HG03108 (cell line): ENCODE measurements at regions not wholly inside any gene's neighbourhood (a gene's known extent, or its start where the extent isn't known, plus 50 kb on each side); places are given as distances from the start of the nearest gene placed in this dataset.

Experiments
- ATAC-seq: cut with Tn5 transposase; IDR thresholded peaks from one replicate; pipeline ENCODE4 v1.9.1; 2021; ENCODE audit warnings: moderate library complexity; ENCODE audit not compliant: unreplicated experiment

GRCh38 chr18:67041334-67041733, 437.4 kb upstream of the CDH19 start:
- no peak for ATAC-seq

DNA sequence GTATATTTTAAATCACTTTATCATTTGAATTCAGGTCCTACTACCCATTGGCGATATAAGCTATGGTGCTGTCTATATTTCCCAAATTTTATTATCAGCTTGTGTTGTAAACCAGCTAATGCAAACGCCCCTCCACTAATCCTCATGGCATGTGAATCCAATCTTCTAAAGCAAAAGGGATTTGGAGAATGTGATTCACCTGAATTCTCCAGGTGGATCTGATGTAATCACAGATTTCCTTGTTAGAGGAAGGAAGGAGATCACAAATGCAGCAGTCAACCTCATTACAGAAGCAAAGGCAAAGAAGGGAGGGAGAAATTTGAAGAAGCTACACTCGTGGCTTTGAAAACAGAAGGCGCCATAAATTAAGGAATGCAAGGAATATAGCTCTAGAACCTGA, 431.1 kb upstream of the CDH19 start:
- no peak for ATAC-seq

- no peak for ATAC-seq
Observed at GRCh38 chr18:67023059-67023458, 419.2 kb upstream of the CDH19 start.

- ATAC-seq: no peak
Observed at GRCh38 chr18:67010919-67011318, 407.0 kb upstream of the CDH19 start.

DNA sequence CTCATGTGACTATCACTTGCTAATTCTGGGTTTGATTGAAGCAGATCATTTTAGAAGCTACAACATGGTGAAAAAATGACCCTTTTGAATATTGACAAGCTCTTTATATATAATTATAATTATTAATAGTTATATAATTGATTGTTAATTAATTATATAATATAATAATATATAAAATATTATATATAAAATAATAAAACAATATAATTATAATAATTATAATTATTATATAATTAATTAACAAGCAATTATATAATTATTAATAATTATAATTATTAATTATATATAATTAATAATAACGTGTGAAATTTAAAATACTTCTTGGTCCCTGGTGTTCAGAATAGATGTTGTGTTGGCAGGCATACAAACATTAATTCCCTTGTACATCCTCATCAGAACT, 404.1 kb upstream of the CDH19 start:
- ATAC-seq: no peak

- ATAC-seq: no peak
Observed at GRCh38 chr18:67007085-67007484, 403.2 kb upstream of the CDH19 start.

GRCh38 chr18:67001052-67001451, 397.2 kb upstream of the CDH19 start:
- ATAC-seq: no peak

DNA sequence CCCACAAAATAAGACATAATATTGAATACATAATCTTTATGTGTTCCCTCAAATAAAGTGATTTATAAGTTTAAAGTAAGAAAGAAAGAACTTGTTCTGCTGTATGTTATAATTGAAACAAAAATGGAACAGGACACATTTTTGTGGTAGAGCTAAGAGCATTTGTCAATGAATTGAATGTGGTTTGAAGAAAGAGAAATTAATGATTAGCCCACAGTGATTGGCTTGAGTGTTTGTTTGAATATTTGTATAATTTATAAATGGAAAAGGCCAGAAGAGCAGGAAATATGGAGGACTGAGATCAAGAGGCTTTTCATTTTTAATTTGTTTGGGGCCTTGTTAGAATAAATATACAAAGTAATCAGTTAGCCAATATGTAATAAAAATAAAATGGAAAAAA, 395.1 kb upstream of the CDH19 start:
- ATAC-seq: no peak

DNA sequence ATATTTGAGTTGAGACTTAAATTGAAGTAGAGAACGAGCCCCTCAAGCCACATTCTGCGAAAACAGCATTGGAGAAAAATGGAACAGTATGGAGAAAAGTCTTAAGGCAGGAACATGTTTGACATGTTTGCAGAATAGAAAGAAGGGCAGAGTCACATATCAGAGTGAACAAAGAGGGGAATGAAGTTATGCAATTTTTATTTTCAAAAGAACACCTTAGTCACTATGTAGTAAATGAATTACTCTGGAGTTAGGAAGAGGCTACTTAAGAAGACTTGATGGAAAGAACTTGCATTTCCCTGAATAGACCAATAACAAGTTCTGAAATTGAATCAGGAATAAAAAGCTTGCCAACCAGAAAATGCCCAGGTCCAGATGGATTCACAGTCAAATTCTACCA, 391.4 kb upstream of the CDH19 start:
- no peak for ATAC-seq

GRCh38 chr18:66994790-66995189, 390.9 kb upstream of the CDH19 start:
- no peak for ATAC-seq

- no peak for ATAC-seq
Observed at GRCh38 chr18:66993492-66993891, 389.6 kb upstream of the CDH19 start.

DNA sequence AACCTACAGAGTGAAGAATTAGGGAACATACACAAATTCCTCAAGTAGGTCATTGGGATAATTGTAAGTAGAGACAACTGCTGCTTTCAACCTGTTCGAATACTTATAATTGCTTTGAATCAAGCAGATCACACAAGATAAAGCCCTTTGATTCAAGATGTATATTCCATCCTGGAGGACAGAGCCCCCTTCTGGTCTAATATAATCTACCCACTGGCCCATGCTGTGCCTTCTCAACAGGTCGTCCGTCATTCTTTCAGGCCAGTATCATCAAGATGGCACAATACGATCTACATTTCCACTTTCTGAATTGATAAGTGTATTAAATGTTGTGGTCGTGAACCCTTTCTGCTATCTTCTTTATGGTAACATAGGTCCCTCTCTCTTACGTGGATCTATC, 387.0 kb upstream of the CDH19 start:
- ATAC-seq: no peak

DNA sequence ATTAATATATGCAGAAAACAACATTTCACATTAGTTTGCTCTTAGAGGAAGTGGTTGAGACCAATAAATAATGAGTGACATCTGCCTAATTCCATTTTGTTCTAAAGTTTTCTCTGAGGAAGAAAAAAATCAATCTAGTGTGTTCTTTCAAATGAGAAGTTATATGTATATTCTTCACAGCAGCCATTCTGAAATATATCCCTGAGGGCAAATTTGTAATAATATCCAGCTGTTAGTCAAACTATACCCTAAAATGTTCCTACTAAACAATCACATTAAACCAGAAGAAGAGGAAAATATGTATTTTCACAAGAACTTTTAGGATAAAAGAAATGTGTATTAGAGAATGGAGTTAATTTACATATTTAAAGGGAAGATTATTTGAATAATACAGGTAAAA, 375.1 kb upstream of the CDH19 start:
- no peak for ATAC-seq

GRCh38 chr18:66972681-66973080, 368.8 kb upstream of the CDH19 start:
- no peak for ATAC-seq

DNA sequence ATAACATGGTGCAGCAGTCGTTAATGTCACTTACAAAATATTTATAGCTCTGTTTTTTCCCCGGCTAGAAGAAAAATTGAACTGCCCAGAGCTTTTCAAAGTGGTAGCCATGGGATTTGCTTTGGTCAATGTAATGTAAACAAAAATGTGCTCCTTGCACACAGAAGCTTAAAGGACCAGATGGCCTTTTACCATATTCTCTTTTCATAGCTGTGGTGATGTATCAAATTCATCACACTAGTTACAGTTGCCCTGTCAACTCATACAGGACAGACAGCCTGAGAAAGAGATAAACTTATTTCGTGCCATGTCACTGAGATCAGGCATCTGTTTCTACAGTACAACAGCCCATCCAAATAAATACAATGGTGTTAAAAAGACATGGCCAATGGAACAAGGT, 368.1 kb upstream of the CDH19 start:
- ATAC-seq: no peak

DNA sequence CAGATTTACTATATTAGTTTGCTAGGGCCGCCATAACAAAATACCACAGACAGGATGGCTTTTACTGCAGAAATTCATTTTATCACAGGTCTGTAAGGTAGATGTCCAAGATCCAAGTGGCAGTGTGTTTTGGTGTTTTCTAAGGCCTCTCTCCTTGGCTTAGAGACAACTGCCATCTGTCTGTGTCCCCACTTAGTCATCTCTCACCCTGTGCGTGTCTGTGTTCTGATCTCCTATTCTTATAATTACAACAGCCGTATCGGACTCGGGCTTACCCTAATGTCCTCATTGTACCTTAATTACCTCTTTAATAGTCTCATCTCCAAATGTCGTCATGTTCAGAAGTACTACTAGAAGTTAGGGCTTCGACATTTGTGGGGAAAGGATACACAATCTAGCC, 362.3 kb upstream of the CDH19 start:
- no peak for ATAC-seq

- ATAC-seq: no peak
Observed at GRCh38 chr18:66958309-66958708, 354.4 kb upstream of the CDH19 start.

DNA sequence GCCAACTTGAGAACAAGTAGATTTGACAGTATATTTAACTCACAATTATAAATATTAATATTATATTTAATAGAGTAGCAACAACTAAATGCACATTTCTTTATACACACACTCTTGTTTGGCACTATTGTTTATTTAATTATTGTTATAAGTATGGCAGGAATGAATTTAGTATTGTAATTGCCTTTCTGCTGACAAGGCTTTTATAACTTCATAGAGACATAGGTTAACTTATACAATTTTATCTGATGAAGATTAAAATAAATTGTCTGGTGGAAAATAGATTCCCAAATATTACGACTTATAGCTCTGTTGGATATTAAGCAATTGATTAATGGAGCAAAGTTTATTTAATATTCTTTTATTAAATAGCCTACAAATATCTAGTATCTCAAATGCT, 347.9 kb upstream of the CDH19 start:
- no peak for ATAC-seq

DNA sequence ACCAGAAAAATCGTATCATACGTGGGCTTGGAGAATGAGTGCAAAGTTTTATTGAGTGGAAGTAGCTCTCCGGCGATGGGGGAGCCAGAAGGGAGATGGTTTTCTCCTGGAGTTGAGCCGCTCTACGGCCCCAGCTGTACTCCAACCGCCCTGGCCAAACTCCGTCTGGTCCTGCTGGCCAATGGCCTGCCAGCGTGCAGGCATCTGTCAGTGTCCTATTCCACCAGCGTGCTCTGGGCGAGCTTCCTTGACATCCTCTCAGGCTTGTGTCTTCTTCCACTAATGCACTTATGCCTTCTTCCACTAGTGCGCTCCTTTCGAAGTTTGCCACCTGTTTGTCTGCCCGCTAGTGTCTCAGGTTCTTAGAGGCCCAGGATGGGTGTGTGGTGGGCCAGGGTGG, 345.5 kb upstream of the CDH19 start:
- no peak for ATAC-seq

GRCh38 chr18:66937546-66937945, 333.7 kb upstream of the CDH19 start:
- ATAC-seq: no peak

DNA sequence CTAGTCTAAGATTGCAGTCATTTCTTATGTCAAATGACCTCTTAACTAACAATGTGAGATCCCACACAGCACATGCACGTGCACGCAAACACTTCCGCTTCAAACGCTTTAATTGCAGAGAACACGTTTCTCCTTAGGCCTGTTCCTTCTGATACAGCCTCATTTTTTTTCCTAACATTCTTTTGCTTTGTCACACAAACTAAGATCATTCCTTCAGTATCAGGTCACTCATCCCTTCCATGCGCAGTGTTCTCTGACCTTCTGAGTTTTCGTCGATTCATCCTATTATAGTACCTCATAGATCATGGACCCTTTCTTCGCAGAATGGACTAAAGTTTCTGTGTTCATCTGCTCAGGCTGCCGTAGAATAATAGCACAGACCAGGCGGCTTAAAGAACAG, 327.1 kb upstream of the CDH19 start:
- ATAC-seq: no peak

DNA sequence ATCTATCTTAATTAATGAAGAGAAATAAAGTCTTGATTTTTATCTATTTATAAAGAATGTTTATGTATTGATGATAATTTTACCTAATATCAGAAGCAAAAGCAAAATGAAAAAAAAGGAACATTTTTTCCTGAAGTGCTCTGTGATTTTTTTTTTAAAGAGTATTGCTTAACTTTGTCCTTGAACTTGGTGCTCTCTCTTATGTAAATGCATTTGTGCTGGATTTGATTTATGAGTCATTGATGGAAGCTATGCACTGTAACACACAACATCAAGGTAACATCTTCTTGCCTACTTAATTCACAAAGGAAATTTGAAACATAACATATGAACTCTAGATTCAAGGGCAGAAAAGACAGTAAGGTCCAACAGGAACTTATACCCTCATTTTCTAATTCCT, 312.9 kb upstream of the CDH19 start:
- ATAC-seq: no peak

DNA sequence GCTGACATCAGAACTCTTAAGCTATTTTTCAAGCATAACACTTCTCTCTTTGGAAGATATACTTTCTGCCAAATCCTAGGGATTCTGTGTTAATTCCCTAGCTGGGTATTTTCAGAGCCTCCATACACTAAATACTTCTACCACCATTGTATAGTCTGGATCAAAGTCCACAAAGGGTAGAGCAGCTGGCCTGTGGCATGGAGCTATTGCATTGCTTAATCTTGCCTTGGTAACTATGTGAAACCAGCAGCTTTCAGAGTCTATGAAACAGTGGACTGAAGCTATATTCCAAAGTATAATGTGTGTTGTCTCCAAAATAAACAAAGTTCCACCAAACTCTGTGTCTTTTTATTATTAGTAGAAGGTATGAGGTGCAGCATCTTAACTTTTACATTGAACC, 296.9 kb upstream of the CDH19 start:
- ATAC-seq: no peak

GRCh38 chr18:66895631-66896030, 291.7 kb upstream of the CDH19 start:
- ATAC-seq: no peak
